WTC11 (cell line): ENCODE measurements at regions not wholly inside any gene's neighbourhood (a gene's known extent, or its start where the extent isn't known, plus 50 kb on each side); places are given as distances from the start of the nearest gene placed in this dataset.

Source experiments
- AFF4 ChIP-seq: sonication (generic); formaldehyde crosslinking; IDR thresholded peaks from 2 replicates; pipeline ENCODE4 v1.8.1; 2023; ENCODE audit warnings: mild to moderate bottlenecking, missing genetic modification reagents, borderline replicate concordance
- ATF2 ChIP-seq: sonication (generic); formaldehyde crosslinking; IDR thresholded peaks from 2 replicates; pipeline ENCODE4 v1.8.1; 2022; ENCODE audit warnings: low read depth, missing genetic modification reagents, borderline replicate concordance
- CTCF ChIP-seq: fragments of 200-600 bp; IDR thresholded peaks from 2 replicates; pipeline ENCODE4 v1.8.0; 2022; ENCODE audit warnings: antibody characterized with exemption
- ETV6 ChIP-seq: sonication (generic); formaldehyde crosslinking; IDR thresholded peaks from 2 replicates; pipeline ENCODE4 v1.8.1; 2022; ENCODE audit warnings: mild to moderate bottlenecking, missing genetic modification reagents
- FOXJ3 ChIP-seq: sonication (generic); formaldehyde crosslinking; IDR thresholded peaks from 2 replicates; pipeline ENCODE4 v1.9.0; 2021; ENCODE audit warnings: missing genetic modification reagents, mild to moderate bottlenecking, borderline replicate concordance
- NFYB ChIP-seq: sonication (generic); formaldehyde crosslinking; conservative IDR thresholded peaks from 2 replicates; pipeline ENCODE4 v1.8.0; 2022; ENCODE audit warnings: low read depth, missing genetic modification reagents
- PREB ChIP-seq: sonication (generic); formaldehyde crosslinking; IDR thresholded peaks from 2 replicates; pipeline ENCODE4 v1.8.1; 2022; ENCODE audit warnings: mild to moderate bottlenecking, missing genetic modification reagents, moderate library complexity, borderline replicate concordance
- SP1 ChIP-seq: sonication (generic); formaldehyde crosslinking; conservative IDR thresholded peaks from 2 replicates; pipeline ENCODE4 v1.8.1; 2022; ENCODE audit warnings: missing genetic modification reagents
- USF2 ChIP-seq: sonication (generic); formaldehyde crosslinking; IDR thresholded peaks from 2 replicates; pipeline ENCODE4 v1.8.1; 2023; ENCODE audit warnings: mild to moderate bottlenecking, missing genetic modification reagents, moderate library complexity

- TF ChIP-seq CTCF, result no peak
- TF ChIP-seq ATF2 (CRISPR knock-in tag), result no peak
- no peak for TF ChIP-seq ETV6 (CRISPR knock-in tag)
- TF ChIP-seq FOXJ3 (CRISPR knock-in tag), result no peak
- no peak for TF ChIP-seq PREB (CRISPR knock-in tag)
- TF ChIP-seq AFF4 (CRISPR knock-in tag), result no peak
- no peak for TF ChIP-seq NFYB (CRISPR knock-in tag)
- TF ChIP-seq SP1 (CRISPR knock-in tag), result no peak
- no peak for TF ChIP-seq USF2 (CRISPR knock-in tag)
These were observed 115.6 kb upstream of the ADTRP start for GRCh38 chr6:11894212-11894611.
